Colonic mucosa (tissue), 4 donors: ENCODE measurements at regions not wholly inside any gene's neighbourhood (a gene's known extent, or its start where the extent isn't known, plus 50 kb on each side); places are given as distances from the start of the nearest gene placed in this dataset.

ENCODE experiments used
- DNase-seq: peaks from one replicate; pipeline ENCODE4 v3.0.0-alpha.2; 2020
- H3K27ac ChIP-seq: fragments of 200-600 bp; one replicate; pipeline ENCODE4 v1.8.0; 2021
- H3K27me3 ChIP-seq: fragments of 200-600 bp; one replicate; pipeline ENCODE4 v1.8.0; 2021
- H3K36me3 ChIP-seq: fragments of 200-600 bp; one replicate; pipeline ENCODE4 v1.8.0; 2021
- H3K4me1 ChIP-seq: fragments of 200-600 bp; one replicate; pipeline ENCODE4 v1.8.0; 2021; ENCODE audit warnings: mild to moderate bottlenecking
- H3K4me3 ChIP-seq: fragments of 200-600 bp; one replicate; pipeline ENCODE4 v1.8.0; 2021
- H3K9ac ChIP-seq, 2 donors: one replicate each; pipeline ENCODE4 v1.7.0; 2013; ENCODE audit warnings: control low read depth in 2 of 2, low read depth in 2 of 2, low read length in 2 of 2
- H3K9me3 ChIP-seq: fragments of 200-600 bp; one replicate; pipeline ENCODE4 v1.8.0; 2021
- intact Hi-C: fragments of 100-400 bp; cut with DNase I; formaldehyde crosslinking; loops from one replicate; pipeline ENCODE4 v1.14.1; 2022
- TF ChIP-seq, protein P1 (sequence below): fragments of 200-600 bp; IDR thresholded peaks from one replicate; pipeline ENCODE4 v1.8.0; 2022; ENCODE audit warnings: antibody characterized with exemption, mild to moderate bottlenecking
- donor health status: healthy.
- donor health status: DM: no; HTN: no; CAD: no.
- donor health status: DM: no; HTN: no; CAD: no.

- Histone ChIP-seq H3K27me3 (no peaks in the 10 kb centered on the region), H3K27ac (no peak overlapping the region), H3K4me1 (no peaks in the 10 kb centered on the region), H3K4me3 (no peak overlapping the region), H3K36me3 (no peaks in the 10 kb centered on the region), H3K9me3 (no peaks in the 10 kb centered on the region), H3K9ac (no peak overlapping the region)
- no peak for DNase-seq
- intact Hi-C loops = no loop called here
- TF ChIP-seq, protein P1, sequence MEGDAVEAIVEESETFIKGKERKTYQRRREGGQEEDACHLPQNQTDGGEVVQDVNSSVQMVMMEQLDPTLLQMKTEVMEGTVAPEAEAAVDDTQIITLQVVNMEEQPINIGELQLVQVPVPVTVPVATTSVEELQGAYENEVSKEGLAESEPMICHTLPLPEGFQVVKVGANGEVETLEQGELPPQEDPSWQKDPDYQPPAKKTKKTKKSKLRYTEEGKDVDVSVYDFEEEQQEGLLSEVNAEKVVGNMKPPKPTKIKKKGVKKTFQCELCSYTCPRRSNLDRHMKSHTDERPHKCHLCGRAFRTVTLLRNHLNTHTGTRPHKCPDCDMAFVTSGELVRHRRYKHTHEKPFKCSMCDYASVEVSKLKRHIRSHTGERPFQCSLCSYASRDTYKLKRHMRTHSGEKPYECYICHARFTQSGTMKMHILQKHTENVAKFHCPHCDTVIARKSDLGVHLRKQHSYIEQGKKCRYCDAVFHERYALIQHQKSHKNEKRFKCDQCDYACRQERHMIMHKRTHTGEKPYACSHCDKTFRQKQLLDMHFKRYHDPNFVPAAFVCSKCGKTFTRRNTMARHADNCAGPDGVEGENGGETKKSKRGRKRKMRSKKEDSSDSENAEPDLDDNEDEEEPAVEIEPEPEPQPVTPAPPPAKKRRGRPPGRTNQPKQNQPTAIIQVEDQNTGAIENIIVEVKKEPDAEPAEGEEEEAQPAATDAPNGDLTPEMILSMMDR = no peak
These were observed 111.6 kb downstream of the MAGEE2 start for GRCh38 chrX:75673468-75673867.

- no peaks in the 10 kb centered on the region for H3K9me3 ChIP-seq
These were observed 129.4 kb downstream of the MAGEE2 start for GRCh38 chrX:75655627-75656026.

DNA sequence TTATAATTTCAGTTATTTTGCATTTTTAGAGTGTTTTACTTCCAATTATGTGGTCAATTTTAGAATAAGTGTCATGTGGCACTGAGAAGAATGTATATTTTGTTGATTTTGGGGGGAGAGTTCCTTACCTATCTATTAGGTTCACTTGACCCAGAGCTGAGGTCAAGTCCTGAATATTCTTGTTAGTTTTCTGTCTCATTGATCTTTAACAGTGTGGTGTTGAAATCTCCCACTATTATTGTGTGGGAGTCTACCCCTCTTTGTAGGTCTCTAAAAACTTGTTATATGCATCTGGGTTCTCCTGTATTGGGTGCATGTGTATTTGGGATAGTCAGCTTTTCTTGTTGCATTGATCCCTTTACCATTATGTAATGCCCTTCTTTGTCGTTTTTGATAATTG lies 127.0 kb upstream of the ZDHHC15 start:
- TF ChIP-seq, protein P1 = no peak
- no peak overlapping the region for H3K27ac ChIP-seq
- H3K27me3 ChIP-seq = no peaks in the 10 kb centered on the region
- H3K9me3 ChIP-seq = no peaks in the 10 kb centered on the region
- H3K9ac ChIP-seq = no peak overlapping the region
- intact Hi-C loops = no loop called here
- no peaks in the 10 kb centered on the region for H3K36me3 ChIP-seq
- H3K4me3 ChIP-seq = no peak overlapping the region
- DNase-seq = no peak
- H3K4me1 ChIP-seq = no peaks in the 10 kb centered on the region

More at GRCh38 chrX:75655627-75656026, 129.4 kb downstream of the MAGEE2 start:
- no peak overlapping the region for H3K4me3 ChIP-seq
- no peak for DNase-seq
- H3K27ac ChIP-seq = no peak overlapping the region
- H3K4me1 ChIP-seq = no peaks in the 10 kb centered on the region
- H3K27me3 ChIP-seq = no peaks in the 10 kb centered on the region
- TF ChIP-seq, protein P1 = no peak
- H3K9ac ChIP-seq = no peak overlapping the region
- intact Hi-C loops = no loop called here
- no peaks in the 10 kb centered on the region for H3K36me3 ChIP-seq

DNA sequence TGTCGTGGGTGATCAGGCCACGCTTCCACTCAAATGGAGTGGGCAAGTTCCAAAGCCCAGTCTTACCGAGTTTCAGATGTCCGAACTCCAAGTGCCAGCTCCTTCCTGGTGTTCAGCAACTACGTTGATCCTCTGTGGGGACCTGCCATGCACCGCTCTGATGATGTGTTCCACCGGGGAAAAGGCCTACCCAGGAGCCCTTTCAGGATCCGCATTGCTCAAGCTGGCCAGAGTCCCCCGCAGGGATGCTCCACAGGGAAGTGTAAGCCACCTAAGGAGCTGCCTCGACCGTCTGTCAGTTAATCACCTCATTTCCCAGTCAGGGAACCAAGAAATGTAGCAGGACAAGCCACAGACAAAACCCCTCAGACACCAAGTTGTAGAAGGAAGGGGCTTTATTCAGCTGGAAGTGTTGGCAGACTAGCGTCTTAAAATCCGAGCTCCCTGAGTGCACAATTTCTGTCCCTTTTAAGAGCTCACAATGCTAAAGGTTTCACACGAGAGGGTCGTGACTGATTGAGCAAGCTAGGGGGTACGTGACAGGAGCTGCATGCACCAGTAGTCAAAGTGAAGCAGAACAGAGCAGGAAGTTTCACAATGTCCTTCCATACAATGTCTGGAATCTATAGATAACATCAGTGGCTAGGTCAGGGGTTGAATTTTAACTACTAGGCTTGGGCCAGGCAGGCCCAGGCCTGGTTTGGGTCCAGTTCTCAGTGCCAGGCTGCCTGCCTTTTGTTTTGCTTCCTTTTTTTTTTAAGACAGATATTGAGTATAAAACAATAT lies 126.2 kb upstream of the ZDHHC15 start:
- TF ChIP-seq, protein P1 = no peak
- intact Hi-C loops = no loop called here
- Histone ChIP-seq H3K9me3 (no peaks in the 10 kb centered on the region), H3K27me3 (no peaks in the 10 kb centered on the region), H3K9ac (no peak overlapping the region), H3K27ac (no peak overlapping the region), H3K36me3 (no peaks in the 10 kb centered on the region), H3K4me3 (no peak overlapping the region), H3K4me1 (no peaks in the 10 kb centered on the region)
- no peak for DNase-seq

DNA sequence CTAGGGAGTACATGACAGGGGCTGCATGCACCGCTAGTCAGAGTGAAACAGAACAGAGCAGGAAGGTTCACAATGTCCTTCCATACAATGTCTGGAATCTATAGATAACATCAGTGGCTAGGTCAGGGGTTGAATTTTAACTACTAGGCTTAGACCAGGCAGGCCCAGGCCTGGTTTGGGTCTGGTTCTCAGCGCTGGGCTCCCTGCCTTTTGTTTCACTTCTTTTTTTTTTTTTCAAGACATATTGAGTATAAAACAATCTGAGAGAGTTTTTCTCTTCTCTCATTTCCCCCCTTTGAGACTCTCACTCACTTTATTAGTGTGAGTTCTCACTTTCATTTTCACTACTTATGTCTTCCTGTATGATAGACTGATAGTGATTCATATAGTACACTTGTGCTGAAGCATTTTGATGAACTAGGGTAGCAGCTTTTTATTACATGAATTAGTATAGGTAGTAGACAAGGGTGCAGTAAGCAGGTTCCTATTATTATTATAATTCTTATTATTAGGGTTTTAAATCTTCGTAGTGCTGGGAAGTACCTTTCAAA lies 120.0 kb upstream of the ZDHHC15 start:
- Histone ChIP-seq H3K27me3 (no peaks in the 10 kb centered on the region), H3K4me3 (no peak overlapping the region), H3K4me1 (no peaks in the 10 kb centered on the region), H3K9me3 (no peaks in the 10 kb centered on the region), H3K36me3 (no peaks in the 10 kb centered on the region), H3K27ac (no peak overlapping the region), H3K9ac (no peak overlapping the region)
- TF ChIP-seq, protein P1 = no peak
- no peak for DNase-seq
- intact Hi-C loops = no loop called here
